ENCODE measurements at regions not wholly inside any gene's neighbourhood (a gene's known extent, or its start where the extent isn't known, plus 50 kb on each side); places are given as distances from the start of the nearest gene placed in this dataset.

GRCh38 chr22:49650336-49651241, 177.1 kb downstream of the BRD1 start:
- H3K27ac ChIP-seq (ENCODE audit: low read depth, low read length) = no peak overlapping the region
- WGBS, 3 donors = 72 to 84% (median 83%) methylated on average over 32 of the region's 32 CpGs

- 25 to 59% (median 58%) methylated on average over 29 of the region's 29 CpGs for whole genome bisulfite sequencing, 3 donors
These were observed 178.3 kb downstream of the BRD1 start for GRCh38 chr22:49649166-49650068.

GRCh38 chr22:49648053-49648452, 179.6 kb downstream of the BRD1 start:
- WGBS, 3 donors = 71 to 84% (median 76%) methylated on average over 16 of the region's 16 CpGs
- H3K27ac ChIP-seq (ENCODE audit: low read depth, low read length) = no peak overlapping the region

More at GRCh38 chr22:49649166-49650068, 178.3 kb downstream of the BRD1 start:
- no peak overlapping the region for H3K27ac ChIP-seq (ENCODE audit: low read depth, low read length)

GRCh38 chr22:49647627-49648026, 180.0 kb downstream of the BRD1 start:
- 38 to 77% (median 77%) methylated on average over 3 of the region's 3 CpGs for WGBS, 3 donors
- no peak overlapping the region for H3K27ac ChIP-seq (ENCODE audit: low read depth, low read length)

- 67 to 83% (median 71%) methylated on average over 3 of the region's 3 CpGs for WGBS, 3 donors
- H3K27ac ChIP-seq (ENCODE audit: low read depth, low read length) = no peak overlapping the region
These were observed 180.8 kb downstream of the BRD1 start for GRCh38 chr22:49646876-49647275.

- 86 to 92% (median 91%) methylated on average over 13 of the region's 13 CpGs for WGBS, 3 donors
- no peak overlapping the region for H3K27ac ChIP-seq (ENCODE audit: low read depth, low read length)
These were observed 181.7 kb downstream of the BRD1 start for GRCh38 chr22:49645791-49646550.

GRCh38 chr22:49645257-49645656, 182.4 kb downstream of the BRD1 start:
- H3K27ac ChIP-seq (ENCODE audit: low read depth, low read length) = no peak overlapping the region
- WGBS, 3 donors = 81 to 96% (median 90%) methylated on average over 3 of the region's 3 CpGs

DNA sequence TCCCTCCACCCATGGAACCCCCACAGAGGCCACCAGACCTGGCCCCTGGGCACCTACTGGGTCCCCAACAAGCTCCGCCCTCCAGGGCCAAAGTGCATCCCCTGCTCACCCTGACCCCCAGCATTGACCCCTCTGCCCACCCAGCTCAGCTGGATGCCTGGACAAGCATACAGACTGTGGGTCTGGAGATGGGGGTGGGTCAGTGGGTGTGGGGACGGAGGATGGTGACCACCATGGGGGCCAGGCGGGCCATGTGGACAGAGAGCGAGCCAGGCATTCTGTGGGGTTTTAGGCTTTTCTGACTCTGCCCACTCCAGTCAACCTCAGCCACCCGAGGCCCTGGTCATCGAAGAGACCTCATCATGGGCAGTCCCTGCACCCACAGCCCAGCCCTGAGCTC, 183.7 kb downstream of the BRD1 start:
- no peak overlapping the region for H3K27ac ChIP-seq (ENCODE audit: low read depth, low read length)
- 94 to 97% (median 95%) methylated on average over 6 of the region's 6 CpGs for WGBS, 3 donors

GRCh38 chr22:49643466-49643865, 184.2 kb downstream of the BRD1 start:
- WGBS, 3 donors = 93 to 95% (median 95%) methylated on average over 16 of the region's 16 CpGs
- H3K27ac ChIP-seq (ENCODE audit: low read depth, low read length) = no peak overlapping the region

GRCh38 chr22:49642741-49643140, 184.9 kb downstream of the BRD1 start:
- 73 to 80% (median 76%) methylated on average over 7 to 8 of the region's 8 CpGs for WGBS, 3 donors
- no peak overlapping the region for H3K27ac ChIP-seq (ENCODE audit: low read depth, low read length)

DNA sequence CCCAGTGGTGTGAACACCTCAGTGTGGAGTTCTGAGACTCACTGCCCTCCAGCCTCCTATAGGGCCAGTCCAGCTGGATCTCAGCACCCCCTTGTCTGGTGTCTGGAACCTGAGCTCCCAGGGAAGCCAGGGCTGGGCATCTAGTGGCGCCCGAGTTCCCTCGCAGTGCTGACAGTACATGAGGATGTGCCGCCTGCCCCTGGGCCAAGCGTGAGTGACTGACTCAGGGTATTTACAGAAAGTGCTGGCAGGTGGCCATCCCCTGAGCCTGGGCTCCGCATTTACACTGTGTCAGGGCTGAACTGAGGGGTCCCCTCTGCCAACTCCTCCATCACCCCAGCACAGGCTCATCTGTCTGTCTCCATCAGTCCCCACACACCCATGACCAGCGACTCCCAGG, 185.3 kb downstream of the BRD1 start:
- no peak overlapping the region for H3K27ac ChIP-seq (ENCODE audit: low read depth, low read length)
- WGBS, 3 donors = 70 to 77% (median 71%) methylated on average over 7 of the region's 7 CpGs

- WGBS, 3 donors = 43 to 90% (median 83%) methylated on average over 12 of the region's 12 CpGs
- no peak overlapping the region for H3K27ac ChIP-seq (ENCODE audit: low read depth, low read length)
These were observed 185.8 kb downstream of the BRD1 start for GRCh38 chr22:49641770-49642313.

DNA sequence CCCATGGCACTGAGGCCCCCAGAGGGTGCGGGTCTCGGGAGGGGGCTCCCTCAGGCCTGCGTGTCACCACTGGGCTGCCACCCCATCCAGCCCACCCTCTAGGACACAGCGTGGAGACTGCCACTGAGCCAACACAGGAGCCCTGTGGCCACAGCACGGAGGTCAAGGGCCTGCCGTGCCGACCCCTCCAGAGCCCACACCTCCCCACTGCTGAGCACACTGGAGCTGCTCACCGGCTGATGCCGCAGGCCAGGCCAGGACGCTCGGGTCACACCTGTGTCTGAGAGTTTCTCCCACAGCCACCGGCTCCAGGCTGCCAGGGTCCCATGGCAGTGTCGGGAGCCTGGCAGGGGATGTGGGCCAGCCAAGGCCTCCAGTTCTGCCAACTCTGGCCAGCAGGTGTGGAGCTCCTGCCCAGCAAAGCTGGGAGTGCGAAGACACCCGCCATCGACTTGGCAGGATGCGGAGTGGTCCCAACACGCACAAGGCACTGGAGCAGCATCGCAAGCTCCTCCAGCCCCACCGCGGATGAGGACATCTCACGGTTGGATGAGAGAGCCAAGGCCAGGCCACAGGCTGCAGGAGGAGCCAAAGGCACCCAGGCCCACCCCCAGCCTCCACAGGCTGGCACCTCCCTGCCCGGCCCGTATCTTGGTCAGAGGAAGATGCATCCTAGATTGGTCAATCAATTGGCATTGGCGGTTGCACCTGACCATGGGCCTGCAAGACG, 187.1 kb downstream of the BRD1 start:
- WGBS, 3 donors = 79 to 95% (median 85%) methylated on average over 25 to 26 of the region's 26 CpGs

DNA sequence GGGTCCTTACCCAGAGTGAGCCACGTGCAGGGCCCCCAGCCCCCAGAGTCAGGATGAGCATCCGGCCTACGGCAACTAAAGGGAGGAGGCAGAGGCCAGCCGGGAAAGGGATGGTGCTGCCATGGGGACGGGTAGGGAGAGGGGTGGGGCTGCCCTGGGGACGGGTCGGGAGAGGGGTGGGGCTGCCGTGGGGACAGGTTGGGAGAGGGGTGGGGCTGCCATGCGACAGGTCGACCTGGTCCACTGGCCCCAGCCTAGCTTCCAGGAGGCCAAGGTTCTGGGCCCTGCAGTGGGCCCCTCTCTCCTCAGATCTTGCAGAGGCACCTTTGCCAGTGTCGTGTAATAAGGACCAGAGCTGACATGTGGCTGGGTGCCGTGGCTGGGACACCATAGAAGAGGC, 187.7 kb downstream of the BRD1 start:
- 64 to 88% (median 80%) methylated on average over 10 to 12 of the region's 12 CpGs for WGBS, 3 donors

More for the DNA sequence above, 187.1 kb downstream of the BRD1 start:
- H3K27ac ChIP-seq (ENCODE audit: low read depth, low read length) = no peak overlapping the region

GRCh38 chr22:49638788-49639187, 188.9 kb downstream of the BRD1 start:
- WGBS, 3 donors = 77 to 85% (median 81%) methylated on average over 18 of the region's 18 CpGs
- no peak overlapping the region for H3K27ac ChIP-seq (ENCODE audit: low read depth, low read length)

More for the DNA sequence above, 187.7 kb downstream of the BRD1 start:
- no peak overlapping the region for H3K27ac ChIP-seq (ENCODE audit: low read depth, low read length)

DNA sequence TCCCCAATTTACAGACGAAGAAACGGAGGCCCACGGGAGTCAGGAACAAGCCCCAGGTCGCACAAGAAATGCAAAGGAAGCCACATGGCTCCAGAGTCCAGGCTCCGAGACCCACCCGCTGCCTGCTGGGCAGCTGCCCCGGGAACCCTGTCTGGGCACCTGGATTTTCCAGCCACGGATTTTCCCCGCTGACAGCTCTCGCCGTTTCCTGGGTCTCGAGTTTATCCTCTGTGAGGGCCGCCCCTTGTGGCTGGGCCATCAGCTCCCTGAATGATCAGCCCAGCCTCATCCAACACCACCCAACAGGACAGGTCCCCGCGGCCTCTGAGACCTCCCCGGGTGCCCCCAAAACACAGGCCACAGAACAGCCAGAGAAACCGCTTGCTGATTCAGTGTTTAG, 189.7 kb downstream of the BRD1 start:
- H3K27ac ChIP-seq (ENCODE audit: low read depth, low read length) = no peak overlapping the region
- WGBS, 3 donors = 92 to 95% (median 94%) methylated on average over 17 of the region's 17 CpGs

- no peak overlapping the region for H3K27ac ChIP-seq (ENCODE audit: low read depth, low read length)
- WGBS, 3 donors = 79 to 93% (median 88%) methylated on average over 28 of the region's 28 CpGs
These were observed 190.4 kb downstream of the BRD1 start for GRCh38 chr22:49637255-49637760.
